ENCODE measurements at regions not wholly inside any gene's neighbourhood (a gene's known extent, or its start where the extent isn't known, plus 50 kb on each side); places are given as distances from the start of the nearest gene placed in this dataset.

GRCh38 chr7:41148521-41148951 lies 554.4 kb downstream of the INHBA start:
- TF ChIP-seq GATA2 (IDR thresholded peaks at IDR 0.05; ENCODE audit: low read depth, low read length) = no peak
- no peak for TF ChIP-seq GATA3 (IDR thresholded peaks at IDR 0.05; ENCODE audit: low read depth, low read length)
